ENCODE measurements at regions not wholly inside any gene's neighbourhood (a gene's known extent, or its start where the extent isn't known, plus 50 kb on each side); places are given as distances from the start of the nearest gene placed in this dataset.

DNA sequence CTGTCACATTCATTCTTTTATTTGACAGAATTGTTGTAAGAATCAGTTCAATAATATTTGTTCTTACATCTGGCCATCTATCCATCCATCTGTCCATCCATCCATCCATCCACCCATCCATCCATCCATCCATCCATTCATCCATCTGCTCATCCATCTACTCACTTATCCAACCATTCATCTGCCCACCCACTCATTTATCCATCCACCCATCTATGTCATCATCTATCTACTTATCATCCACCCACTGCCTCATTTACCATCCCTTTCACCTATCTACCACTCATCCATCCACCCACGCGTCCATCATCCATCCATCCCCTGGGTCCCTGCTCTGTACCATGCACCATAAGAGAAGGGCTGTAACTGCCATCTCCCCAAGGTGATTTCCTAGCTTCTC, 134.1 kb downstream of the FOXD2 start:
- Mint-ChIP-seq H3K36me3 (ENCODE audit: low read depth) (no peaks in the 10 kb centered on the region), H3K27me3 (ENCODE audit: low read depth) (peaks cover 17% of the 10 kb centered on the region), H3K27ac (no peak overlapping the region), H3K4me1 (ENCODE audit: low read depth) (no peaks in the 10 kb centered on the region), H3K9me3 (no peaks in the 10 kb centered on the region), H3K4me3 (no peak overlapping the region)
- CTCF ChIA-PET = no interaction called here
- intact Hi-C loops (cut with micrococcal nuclease) = no loop called here
- DNase-seq = no peak

DNA sequence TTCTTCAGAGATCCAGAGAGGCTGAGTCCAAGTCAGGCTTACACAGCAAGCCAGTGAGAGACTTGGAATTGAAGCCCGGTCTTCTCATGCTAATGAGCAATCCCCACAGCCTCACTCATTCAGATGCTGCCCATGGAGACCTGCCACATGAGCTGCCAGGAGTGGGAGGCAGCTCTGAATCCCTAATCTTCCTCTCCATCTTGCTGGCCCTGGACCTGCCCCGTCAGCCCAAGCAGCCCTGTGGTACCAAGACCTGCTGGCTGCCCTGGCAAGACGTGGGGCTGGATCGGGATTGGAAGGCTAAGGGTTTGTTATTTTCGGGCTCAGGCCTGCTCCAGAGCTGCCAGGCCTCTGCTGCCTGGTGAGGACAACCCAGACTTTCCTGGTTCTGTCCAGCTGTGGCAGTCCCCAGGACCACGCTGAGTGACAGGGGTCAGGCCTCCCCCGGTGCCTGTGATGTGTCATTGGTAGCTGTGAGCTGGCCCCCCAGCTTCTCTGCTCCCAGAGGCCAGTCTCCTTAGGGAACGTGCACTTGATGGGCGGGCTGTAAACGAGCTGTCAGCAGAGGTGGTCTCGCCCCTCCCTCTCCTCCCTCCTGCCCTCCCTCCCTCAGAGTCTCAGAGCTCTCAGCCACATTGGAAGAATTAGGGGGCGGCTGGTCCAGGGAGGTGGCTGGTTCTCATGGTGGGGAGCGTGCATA, 135.0 kb downstream of the FOXD2 start:
- H3K27me3 Mint-ChIP-seq (ENCODE audit: low read depth) = peaks cover 22% of the 10 kb centered on the region

DNA sequence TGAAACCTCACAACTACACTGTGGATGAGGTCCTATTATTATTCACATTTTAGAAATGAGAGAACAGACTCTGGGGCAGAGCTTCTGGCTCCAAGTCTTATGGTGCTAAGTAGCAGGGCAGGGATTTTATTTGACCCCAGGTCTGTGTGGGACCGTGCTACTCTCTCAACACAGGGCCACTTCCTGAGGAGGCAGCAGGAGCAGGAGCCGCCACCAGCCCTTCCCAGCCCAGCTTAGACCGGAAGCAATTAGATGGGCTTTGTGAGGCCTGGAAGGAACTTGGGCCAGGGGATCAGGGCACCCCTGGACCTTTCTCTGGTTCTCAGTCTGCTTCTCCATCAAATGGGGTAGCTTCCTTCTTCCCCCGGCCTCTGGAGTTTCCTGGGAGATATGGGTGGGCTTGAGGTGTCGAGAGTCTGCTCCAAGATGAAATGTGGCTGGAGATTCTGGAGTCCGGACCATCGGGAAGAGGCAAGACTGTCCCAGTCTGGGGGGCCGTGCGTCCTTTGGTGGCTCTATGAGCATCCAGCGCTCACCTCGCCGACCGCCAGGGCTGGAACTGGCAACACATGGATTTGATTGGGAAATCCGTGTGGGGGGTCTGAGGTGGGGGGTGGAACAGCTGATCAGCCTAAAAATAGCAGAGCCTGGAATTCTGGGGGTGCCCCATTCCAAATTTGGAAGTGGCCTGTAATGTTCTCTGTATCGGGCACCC, 136.8 kb downstream of the FOXD2 start:
- CTCF ChIA-PET = no interaction called here

More for the DNA sequence above, 135.0 kb downstream of the FOXD2 start:
- H3K9me3 Mint-ChIP-seq = no peaks in the 10 kb centered on the region
- no peak for DNase-seq
- CTCF ChIA-PET = interaction anchor here (1.0 kb wide), 1 partner anchor 138 kb away, joined by 3 read pairs; no protein-coding TSS in a partner anchor
- no peak overlapping the region for H3K27ac Mint-ChIP-seq
- no peaks in the 10 kb centered on the region for H3K36me3 Mint-ChIP-seq (ENCODE audit: low read depth)
- intact Hi-C loops (cut with micrococcal nuclease) = no loop called here
- H3K4me3 Mint-ChIP-seq = no peak overlapping the region
- no peaks in the 10 kb centered on the region for H3K4me1 Mint-ChIP-seq (ENCODE audit: low read depth)

DNA sequence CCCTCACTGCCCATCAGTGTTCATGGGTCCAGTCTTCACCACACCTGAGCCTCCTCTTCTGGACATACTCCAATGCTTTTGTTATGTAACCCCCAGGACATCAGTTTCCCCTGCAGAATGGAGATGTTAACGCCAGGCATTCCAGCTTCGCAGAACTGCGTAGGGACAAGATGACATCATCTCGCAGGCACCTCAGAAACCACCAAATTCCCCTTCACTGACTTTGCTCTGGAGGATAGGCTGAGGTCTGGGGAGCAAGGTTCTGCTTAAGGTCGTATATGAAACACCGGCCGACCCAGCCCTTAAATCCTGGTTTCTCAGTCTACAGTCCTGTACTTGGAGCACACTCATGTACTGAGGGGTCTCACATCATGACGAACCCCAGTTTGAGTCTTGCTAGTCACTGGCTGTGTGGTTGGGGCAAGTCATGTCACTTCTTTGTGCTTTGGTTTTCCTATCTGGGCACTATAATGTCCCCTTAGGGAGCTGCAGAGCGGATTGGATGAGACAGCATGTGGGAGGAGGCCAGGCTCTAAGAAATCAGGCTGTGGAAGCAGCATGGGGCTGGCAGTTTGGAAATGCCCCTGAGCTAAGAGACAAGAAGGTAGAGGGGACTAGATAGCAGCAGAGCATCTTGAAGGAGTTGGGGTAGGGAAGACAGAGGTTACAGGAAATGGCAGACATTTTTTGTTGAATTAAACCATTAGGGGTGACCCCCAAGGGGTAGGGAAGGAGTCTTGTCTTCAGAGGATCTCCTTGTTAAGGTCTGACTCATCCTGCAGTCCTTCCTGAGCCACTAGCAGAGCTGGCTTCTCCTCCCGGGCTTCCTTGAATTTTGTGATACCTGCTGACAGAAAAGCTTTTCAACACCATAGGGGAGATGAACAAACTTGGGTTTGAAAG, 138.3 kb downstream of the FOXD2 start:
- Mint-ChIP-seq H3K4me3 (no peak overlapping the region), H3K27me3 (ENCODE audit: low read depth) (peaks cover 23% of the 10 kb centered on the region), H3K9me3 (no peaks in the 10 kb centered on the region), H3K4me1 (ENCODE audit: low read depth) (no peaks in the 10 kb centered on the region), H3K27ac (no peak overlapping the region), H3K36me3 (ENCODE audit: low read depth) (no peaks in the 10 kb centered on the region)
- DNase-seq = no peak
- intact Hi-C loops (cut with micrococcal nuclease) = no loop called here
- CTCF ChIA-PET = interaction anchor here (0.7 kb wide), 1 partner anchor 10 kb away, joined by 3 read pairs; no protein-coding TSS in a partner anchor

More for the DNA sequence above, 136.8 kb downstream of the FOXD2 start:
- H3K36me3 Mint-ChIP-seq (ENCODE audit: low read depth) = no peaks in the 10 kb centered on the region
- peaks cover 26% of the 10 kb centered on the region for H3K27me3 Mint-ChIP-seq (ENCODE audit: low read depth)
- no peak for DNase-seq
- H3K9me3 Mint-ChIP-seq = no peaks in the 10 kb centered on the region
- H3K27ac Mint-ChIP-seq = no peak overlapping the region
- no peak overlapping the region for H3K4me3 Mint-ChIP-seq
- no peaks in the 10 kb centered on the region for H3K4me1 Mint-ChIP-seq (ENCODE audit: low read depth)
- intact Hi-C loops (cut with micrococcal nuclease) = no loop called here

DNA sequence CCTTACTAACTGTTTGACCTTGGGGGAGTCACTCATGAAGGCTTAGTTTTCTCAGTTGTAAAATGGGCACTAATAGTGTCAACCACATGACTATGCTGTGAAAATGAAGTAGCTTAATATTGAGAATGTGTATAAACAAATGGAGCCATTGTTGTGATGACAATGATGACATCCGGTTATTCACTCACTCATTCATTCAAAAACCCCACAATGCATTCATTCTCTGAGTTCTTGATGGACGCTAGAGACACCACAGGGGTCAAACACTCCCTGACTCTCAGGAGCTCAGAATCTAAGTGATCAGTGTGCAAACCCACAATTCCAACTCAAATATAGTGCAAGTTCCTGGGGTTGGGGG, 138.9 kb downstream of the FOXD2 start:
- H3K4me1 Mint-ChIP-seq (ENCODE audit: low read depth) = no peaks in the 10 kb centered on the region
- no peak overlapping the region for H3K4me3 Mint-ChIP-seq
- peaks cover 23% of the 10 kb centered on the region for H3K27me3 Mint-ChIP-seq (ENCODE audit: low read depth)
- CTCF ChIA-PET = interaction anchor here (0.7 kb wide), 1 partner anchor 11 kb away, joined by 3 read pairs; no protein-coding TSS in a partner anchor
- no peak overlapping the region for H3K27ac Mint-ChIP-seq
- H3K9me3 Mint-ChIP-seq = no peaks in the 10 kb centered on the region
- DNase-seq = no peak
- H3K36me3 Mint-ChIP-seq (ENCODE audit: low read depth) = no peaks in the 10 kb centered on the region
- intact Hi-C loops (cut with micrococcal nuclease) = no loop called here

DNA sequence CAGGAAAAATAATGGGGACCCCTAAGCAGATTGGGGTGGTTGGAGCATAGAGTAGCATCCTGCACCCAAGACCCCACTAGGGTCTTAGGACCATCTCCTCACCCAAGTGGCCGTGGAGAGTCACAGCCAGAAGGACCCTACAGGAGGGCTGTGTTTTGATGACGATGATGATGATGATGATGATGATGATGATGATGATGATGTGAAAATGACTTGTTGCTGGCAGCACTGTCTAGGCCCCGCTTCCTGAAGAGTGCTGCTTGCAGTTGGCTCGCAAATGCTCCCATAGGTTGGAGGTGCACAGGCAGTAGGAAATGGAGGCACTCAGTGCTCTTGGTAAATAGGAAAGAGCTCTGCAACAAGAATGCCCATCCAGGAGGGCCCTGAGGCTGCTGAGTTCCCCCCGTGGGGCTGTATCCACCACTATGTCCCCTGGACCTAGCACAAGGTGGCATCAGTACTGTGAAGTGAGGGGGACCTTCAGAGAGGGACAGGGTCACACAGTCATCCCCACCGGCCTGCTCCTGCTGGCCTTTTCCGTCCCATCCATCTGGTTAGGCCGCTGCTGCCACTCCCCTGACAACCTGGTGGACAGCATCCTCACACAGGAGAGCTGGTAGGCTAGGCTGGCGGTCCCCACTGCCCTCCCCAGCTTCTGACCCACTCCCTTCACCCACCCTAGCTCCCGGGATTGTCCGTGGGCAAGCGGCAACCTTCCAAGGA, 139.6 kb downstream of the FOXD2 start:
- Mint-ChIP-seq H3K36me3 (ENCODE audit: low read depth) (no peaks in the 10 kb centered on the region), H3K4me1 (ENCODE audit: low read depth) (no peaks in the 10 kb centered on the region), H3K4me3 (no peak overlapping the region), H3K9me3 (no peaks in the 10 kb centered on the region), H3K27me3 (ENCODE audit: low read depth) (peaks cover 23% of the 10 kb centered on the region), H3K27ac (no peak overlapping the region)
- intact Hi-C loops (cut with micrococcal nuclease) = no loop called here
- DNase-seq = no peak
- CTCF ChIA-PET = interaction anchor here (0.7 kb wide), 1 partner anchor 12 kb away, joined by 3 read pairs; no protein-coding TSS in a partner anchor

DNA sequence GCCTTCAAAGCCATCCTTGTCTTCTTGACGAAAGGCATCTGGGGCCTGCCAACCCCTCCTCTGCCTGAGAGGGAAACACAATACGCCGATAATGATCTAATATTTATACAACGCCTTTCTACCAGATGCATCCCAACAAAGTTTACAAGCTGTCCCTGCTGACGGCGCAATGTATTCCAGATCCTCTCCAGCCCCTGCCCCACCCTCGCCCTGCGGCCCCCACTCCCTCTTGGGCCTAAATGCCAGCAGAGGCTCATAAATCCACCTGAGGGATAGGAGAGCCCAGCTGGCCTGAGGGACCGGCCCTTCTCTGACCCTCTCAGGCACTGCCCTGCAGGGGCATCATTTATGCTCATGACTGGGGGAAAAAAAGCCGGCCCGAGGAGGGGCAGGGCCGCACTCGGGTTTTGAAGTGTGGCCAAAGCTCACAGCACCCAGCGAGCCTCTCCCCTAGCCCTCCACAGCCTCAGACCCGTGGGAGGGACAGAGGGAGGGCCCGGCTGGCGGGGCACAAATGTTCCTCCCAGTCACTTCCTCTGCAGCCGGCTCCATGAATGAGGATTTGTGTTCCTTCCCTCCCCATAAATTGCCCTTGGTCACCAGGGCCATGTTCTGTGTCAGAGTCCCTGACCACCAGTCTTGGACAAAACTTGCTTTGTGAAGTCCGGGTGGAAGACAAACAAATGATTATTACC, 140.3 kb downstream of the FOXD2 start:
- H3K27ac Mint-ChIP-seq = no peak overlapping the region
- CTCF ChIA-PET = no interaction called here
- no peak for DNase-seq
- H3K4me1 Mint-ChIP-seq (ENCODE audit: low read depth) = no peaks in the 10 kb centered on the region
- H3K27me3 Mint-ChIP-seq (ENCODE audit: low read depth) = peaks cover 23% of the 10 kb centered on the region
- intact Hi-C loops (cut with micrococcal nuclease) = no loop called here
- no peaks in the 10 kb centered on the region for H3K9me3 Mint-ChIP-seq
- no peaks in the 10 kb centered on the region for H3K36me3 Mint-ChIP-seq (ENCODE audit: low read depth)
- no peak overlapping the region for H3K4me3 Mint-ChIP-seq

DNA sequence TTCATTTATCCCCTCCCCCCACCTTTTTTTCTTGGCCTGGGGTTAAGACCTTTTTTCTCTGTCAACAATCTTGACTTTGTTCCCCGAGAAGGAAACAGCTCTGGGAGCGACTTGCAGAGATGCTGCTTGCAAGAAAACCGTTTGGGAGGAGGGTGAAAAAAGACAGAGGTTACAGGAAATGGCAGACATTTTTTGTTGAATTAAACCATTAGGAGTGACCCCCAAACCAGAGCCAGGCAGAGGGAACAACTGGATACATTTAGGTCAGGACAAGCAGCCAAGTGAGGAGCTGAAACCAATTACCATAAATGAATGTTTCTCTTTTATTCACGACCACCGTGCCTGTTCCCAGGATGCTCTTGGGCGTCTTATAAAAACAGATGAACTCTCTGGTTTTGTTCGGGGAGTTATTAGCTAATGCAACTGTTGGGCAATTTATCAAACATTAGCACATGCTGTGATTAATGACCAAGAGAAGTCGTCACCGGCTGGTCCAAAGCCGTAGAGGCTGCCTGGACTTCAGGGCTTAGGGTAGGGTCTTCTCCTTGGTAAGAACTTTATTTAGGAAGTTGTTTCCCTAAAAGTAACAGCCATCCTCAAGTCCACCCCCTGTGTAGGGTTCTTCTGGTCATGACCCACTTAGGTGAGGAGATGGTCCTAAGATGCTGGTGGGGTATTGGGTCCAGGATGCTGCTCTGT, 141.0 kb downstream of the FOXD2 start:
- intact Hi-C loops (cut with micrococcal nuclease) = no loop called here
- no peak overlapping the region for H3K4me3 Mint-ChIP-seq
- DNase-seq = no peak
- no peaks in the 10 kb centered on the region for H3K4me1 Mint-ChIP-seq (ENCODE audit: low read depth)
- no peaks in the 10 kb centered on the region for H3K36me3 Mint-ChIP-seq (ENCODE audit: low read depth)
- H3K9me3 Mint-ChIP-seq = no peaks in the 10 kb centered on the region
- no peak overlapping the region for H3K27ac Mint-ChIP-seq
- CTCF ChIA-PET = interaction anchor here (1.8 kb wide), 1 partner anchor 143 kb away, joined by 5 read pairs; no protein-coding TSS in a partner anchor
- peaks cover 20% of the 10 kb centered on the region for H3K27me3 Mint-ChIP-seq (ENCODE audit: low read depth)

DNA sequence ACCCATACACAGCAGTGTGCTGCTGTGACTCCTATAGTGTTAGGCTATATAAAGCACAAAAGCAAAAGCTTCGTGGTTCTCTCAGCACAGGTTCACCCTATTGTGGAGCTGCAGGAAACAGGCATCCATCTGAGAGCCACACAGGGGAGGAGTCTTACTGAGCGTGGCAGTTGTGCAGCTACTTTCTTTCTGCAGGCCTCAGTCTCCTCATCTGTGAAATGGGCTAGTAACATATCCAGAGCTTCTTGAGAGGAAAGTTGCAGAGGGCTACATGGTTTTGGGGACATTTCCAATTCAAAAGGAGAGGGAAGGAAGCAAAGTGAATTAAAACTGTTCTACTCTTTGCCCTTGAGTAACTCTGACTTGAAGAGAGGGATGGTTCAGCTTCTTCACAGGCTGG, 142.0 kb downstream of the FOXD2 start:
- Mint-ChIP-seq H3K27me3 (ENCODE audit: low read depth) (peaks cover 16% of the 10 kb centered on the region), H3K4me3 (no peak overlapping the region), H3K36me3 (ENCODE audit: low read depth) (no peaks in the 10 kb centered on the region), H3K27ac (no peak overlapping the region), H3K4me1 (ENCODE audit: low read depth) (no peaks in the 10 kb centered on the region), H3K9me3 (no peaks in the 10 kb centered on the region)
- no peak for DNase-seq
- CTCF ChIA-PET = interaction anchor here (0.6 to 1.8 kb wide), 3 partner anchors 137 to 144 kb away, joined by 3 to 5 read pairs (median 3); partner anchors contain the start of gene FOXD2
- intact Hi-C loops (cut with micrococcal nuclease) = no loop called here

DNA sequence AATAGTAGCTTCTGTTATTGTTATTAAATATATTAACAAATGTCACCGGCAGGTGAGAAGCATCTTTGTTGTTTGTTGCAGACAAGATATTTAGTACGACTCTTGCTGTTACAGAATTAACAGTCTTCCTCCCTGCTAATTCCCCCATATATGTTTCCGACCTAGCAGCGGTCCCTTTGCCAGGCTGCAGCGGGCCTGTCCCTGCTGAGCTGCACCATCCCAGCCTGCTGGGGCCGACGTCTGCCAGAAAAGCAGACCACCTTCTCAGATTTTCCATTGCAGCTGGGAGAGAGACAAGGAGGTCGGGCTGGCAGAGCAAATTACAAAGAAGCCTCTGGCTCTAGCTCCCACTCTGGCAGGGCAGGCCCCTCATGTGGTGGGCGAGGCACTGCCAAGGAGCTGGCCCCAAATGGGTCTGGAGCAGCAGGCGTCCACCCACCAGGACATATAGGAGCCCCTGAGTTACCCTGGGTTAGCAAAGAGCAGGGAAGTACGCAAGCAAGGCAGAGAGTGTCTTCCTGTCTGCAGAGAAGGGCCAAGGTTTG, 142.7 kb downstream of the FOXD2 start:
- H3K4me3 Mint-ChIP-seq = no peak overlapping the region
- H3K27me3 Mint-ChIP-seq (ENCODE audit: low read depth) = peaks cover 22% of the 10 kb centered on the region
- no peak for DNase-seq
- H3K36me3 Mint-ChIP-seq (ENCODE audit: low read depth) = no peaks in the 10 kb centered on the region
- no peaks in the 10 kb centered on the region for H3K4me1 Mint-ChIP-seq (ENCODE audit: low read depth)
- no peak overlapping the region for H3K27ac Mint-ChIP-seq
- CTCF ChIA-PET = interaction anchor here (1.8 kb wide), 1 partner anchor 144 kb away, joined by 5 read pairs; no protein-coding TSS in a partner anchor
- intact Hi-C loops (cut with micrococcal nuclease) = no loop called here
- no peaks in the 10 kb centered on the region for H3K9me3 Mint-ChIP-seq
